Fibroblast of pulmonary artery (primary cell): ENCODE measurements at regions not wholly inside any gene's neighbourhood (a gene's known extent, or its start where the extent isn't known, plus 50 kb on each side); places are given as distances from the start of the nearest gene placed in this dataset.

Experiments
- DNase-seq: peaks from one replicate; pipeline ENCODE4 v3.0.0-alpha.2; 2010; ENCODE audit warnings: low read depth
- H3K4me3 ChIP-seq: replicated peaks from 2 replicates; pipeline ENCODE4 v1.5.1; 2011; ENCODE audit warnings: low read depth, mild to moderate bottlenecking, control low read depth, low read length, moderate library complexity
- CTCF ChIP-seq: IDR thresholded peaks from 2 replicates; pipeline ENCODE4 v1.5.1; 2011; ENCODE audit warnings: mild to moderate bottlenecking, control low read depth, low read length, inconsistent platforms; ENCODE audit errors: missing control alignments

GRCh38 chr14:27390155-27390554 lies 792.3 kb upstream of the NOVA1 start:
- TF ChIP-seq CTCF, result no peak
- no peak for DNase-seq
- no peak overlapping the region for H3K4me3 ChIP-seq

- no peak for TF ChIP-seq CTCF
- no peak overlapping the region for H3K4me3 ChIP-seq
- peak; percentile 29 for DNase-seq
These were observed 793.5 kb upstream of the NOVA1 start for GRCh38 chr14:27391331-27391730.

- no peak for TF ChIP-seq CTCF
- H3K4me3 ChIP-seq, result no peak overlapping the region
- peak; percentile 49 for DNase-seq
These were observed 794.3 kb upstream of the NOVA1 start for GRCh38 chr14:27392153-27392552.

GRCh38 chr14:27409944-27410343 lies 812.1 kb upstream of the NOVA1 start:
- TF ChIP-seq CTCF, result no peak
- H3K4me3 ChIP-seq, result no peak overlapping the region
- no peak for DNase-seq

GRCh38 chr14:27410981-27411380 lies 813.1 kb upstream of the NOVA1 start:
- TF ChIP-seq CTCF, result no peak
- no peak for DNase-seq
- no peak overlapping the region for H3K4me3 ChIP-seq

GRCh38 chr14:27427796-27428195 lies 830.0 kb upstream of the NOVA1 start:
- no peak overlapping the region for H3K4me3 ChIP-seq
- TF ChIP-seq CTCF, result no peak
- peak; percentile 74 for DNase-seq

GRCh38 chr14:27435923-27436670 lies 838.3 kb upstream of the NOVA1 start:
- H3K4me3 ChIP-seq, result no peak overlapping the region
- TF ChIP-seq CTCF, result no peak
- no peak for DNase-seq
